ENCODE measurements at regions not wholly inside any gene's neighbourhood (a gene's known extent, or its start where the extent isn't known, plus 50 kb on each side); places are given as distances from the start of the nearest gene placed in this dataset.

DNA sequence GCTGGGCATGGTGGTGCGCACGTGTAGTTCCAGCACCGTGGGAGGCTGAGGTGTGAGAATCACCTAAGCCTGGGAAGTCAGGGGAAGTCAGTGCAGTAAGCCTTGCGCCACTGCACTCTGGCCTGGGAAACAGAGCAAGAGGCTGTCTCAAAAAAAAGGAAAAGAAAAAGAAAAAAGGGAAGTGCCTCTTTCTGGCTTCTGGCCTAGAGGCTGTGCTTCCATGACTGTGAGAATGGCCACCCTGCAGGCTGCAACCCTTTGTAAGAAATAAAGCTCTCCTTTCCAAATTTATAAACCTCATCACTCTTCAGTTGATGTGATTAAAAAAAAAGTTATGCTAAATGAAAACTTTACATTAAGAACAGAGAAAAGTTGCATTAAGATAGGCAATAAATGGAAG is 774.3 kb downstream of the TUSC7 start:
- TF ChIP-seq, protein P1, sequence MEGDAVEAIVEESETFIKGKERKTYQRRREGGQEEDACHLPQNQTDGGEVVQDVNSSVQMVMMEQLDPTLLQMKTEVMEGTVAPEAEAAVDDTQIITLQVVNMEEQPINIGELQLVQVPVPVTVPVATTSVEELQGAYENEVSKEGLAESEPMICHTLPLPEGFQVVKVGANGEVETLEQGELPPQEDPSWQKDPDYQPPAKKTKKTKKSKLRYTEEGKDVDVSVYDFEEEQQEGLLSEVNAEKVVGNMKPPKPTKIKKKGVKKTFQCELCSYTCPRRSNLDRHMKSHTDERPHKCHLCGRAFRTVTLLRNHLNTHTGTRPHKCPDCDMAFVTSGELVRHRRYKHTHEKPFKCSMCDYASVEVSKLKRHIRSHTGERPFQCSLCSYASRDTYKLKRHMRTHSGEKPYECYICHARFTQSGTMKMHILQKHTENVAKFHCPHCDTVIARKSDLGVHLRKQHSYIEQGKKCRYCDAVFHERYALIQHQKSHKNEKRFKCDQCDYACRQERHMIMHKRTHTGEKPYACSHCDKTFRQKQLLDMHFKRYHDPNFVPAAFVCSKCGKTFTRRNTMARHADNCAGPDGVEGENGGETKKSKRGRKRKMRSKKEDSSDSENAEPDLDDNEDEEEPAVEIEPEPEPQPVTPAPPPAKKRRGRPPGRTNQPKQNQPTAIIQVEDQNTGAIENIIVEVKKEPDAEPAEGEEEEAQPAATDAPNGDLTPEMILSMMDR (IDR thresholded peaks at IDR 0.05): no peak
- no peak for TF ChIP-seq POLR2A (IDR thresholded peaks at IDR 0.05)

Measured in prostate gland (tissue), 2 donors.